Erythroblast (primary cell): ENCODE measurements at regions not wholly inside any gene's neighbourhood (a gene's known extent, or its start where the extent isn't known, plus 50 kb on each side); places are given as distances from the start of the nearest gene placed in this dataset.

Experiments
- GATA1 ChIP-seq: IDR thresholded peaks from 2 replicates; pipeline ENCODE4 v1.6.1; 2011; ENCODE audit warnings: low read depth, mild to moderate bottlenecking, control low read depth, low read length, moderate library complexity
- POLR2A ChIP-seq: IDR thresholded peaks from 2 replicates; pipeline ENCODE4 v1.6.1; 2011; ENCODE audit warnings: mild to moderate bottlenecking, low read length

DNA sequence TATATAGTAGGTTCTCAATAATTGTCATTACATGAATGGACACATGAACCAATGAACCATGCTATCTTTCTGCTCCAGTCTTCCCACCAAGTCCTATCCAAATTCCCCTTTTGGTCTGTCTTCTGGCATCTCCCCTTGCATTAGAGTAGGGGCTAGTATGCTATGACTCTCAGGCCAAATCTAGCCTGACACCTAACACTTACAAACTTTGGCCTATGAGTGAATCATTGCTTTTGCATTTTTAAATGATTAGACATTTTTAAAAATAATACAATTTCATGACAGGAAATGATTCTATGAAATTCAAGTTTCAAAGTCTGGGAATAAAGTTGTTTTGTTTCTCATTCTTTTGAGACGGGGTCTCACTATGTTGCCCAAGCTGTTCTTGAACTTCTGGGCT, 102.5 kb upstream of the MAF start:
- no peak for TF ChIP-seq GATA1
- no peak for TF ChIP-seq POLR2A
